Mammary epithelial cell (primary cell): ENCODE measurements at regions not wholly inside any gene's neighbourhood (a gene's known extent, or its start where the extent isn't known, plus 50 kb on each side); places are given as distances from the start of the nearest gene placed in this dataset.

Experiments used
- EZH2 ChIP-seq: IDR thresholded peaks from 2 replicates; pipeline ENCODE4 v1.6.1; 2012; ENCODE audit warnings: low read length, inconsistent platforms, borderline replicate concordance
- TF ChIP-seq, protein P1 (sequence below), 2 donors: IDR thresholded peaks in 1 of 2; conservative IDR thresholded peaks in 1 of 2; 2 replicates each; pipeline ENCODE4 v1.5.1; 2011 to 2012; ENCODE audit warnings: inconsistent platforms in 2 of 2, low read length in 2 of 2, mild to moderate bottlenecking in 2 of 2, control low read depth in 1 of 2, low read depth in 1 of 2; ENCODE audit not compliant: insufficient read depth in 1 of 2; ENCODE audit errors: extremely low read depth in 1 of 2

DNA sequence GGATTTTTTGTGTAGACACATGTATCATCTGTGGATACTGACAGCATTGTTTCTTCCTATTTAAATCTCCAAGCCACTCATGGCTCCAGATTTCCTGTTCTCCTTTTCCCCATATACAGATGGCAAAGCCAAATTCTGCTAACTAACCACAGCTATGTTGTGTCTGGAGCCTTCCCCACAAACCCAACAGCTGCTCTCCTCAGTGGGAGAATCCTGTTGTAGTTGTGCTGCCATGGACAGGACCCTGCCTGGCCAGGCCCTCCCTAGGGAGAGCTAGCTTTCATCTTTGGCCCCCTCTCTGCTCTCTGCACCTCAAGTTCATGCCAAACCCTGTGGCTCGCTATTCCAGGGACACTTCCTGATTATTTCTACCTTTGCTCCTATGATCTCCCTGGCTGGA lies 106.4 kb upstream of the CCDC90B start:
- TF ChIP-seq, protein P1, sequence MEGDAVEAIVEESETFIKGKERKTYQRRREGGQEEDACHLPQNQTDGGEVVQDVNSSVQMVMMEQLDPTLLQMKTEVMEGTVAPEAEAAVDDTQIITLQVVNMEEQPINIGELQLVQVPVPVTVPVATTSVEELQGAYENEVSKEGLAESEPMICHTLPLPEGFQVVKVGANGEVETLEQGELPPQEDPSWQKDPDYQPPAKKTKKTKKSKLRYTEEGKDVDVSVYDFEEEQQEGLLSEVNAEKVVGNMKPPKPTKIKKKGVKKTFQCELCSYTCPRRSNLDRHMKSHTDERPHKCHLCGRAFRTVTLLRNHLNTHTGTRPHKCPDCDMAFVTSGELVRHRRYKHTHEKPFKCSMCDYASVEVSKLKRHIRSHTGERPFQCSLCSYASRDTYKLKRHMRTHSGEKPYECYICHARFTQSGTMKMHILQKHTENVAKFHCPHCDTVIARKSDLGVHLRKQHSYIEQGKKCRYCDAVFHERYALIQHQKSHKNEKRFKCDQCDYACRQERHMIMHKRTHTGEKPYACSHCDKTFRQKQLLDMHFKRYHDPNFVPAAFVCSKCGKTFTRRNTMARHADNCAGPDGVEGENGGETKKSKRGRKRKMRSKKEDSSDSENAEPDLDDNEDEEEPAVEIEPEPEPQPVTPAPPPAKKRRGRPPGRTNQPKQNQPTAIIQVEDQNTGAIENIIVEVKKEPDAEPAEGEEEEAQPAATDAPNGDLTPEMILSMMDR (conservative IDR thresholded peaks at IDR 0.05 in 1 of 2, IDR thresholded peaks at IDR 0.05 in 1 of 2; ENCODE audit: extremely low read depth in 1 of 2, insufficient read depth in 1 of 2, low read depth in 1 of 2, low read length in 2 of 2) = no peak
- TF ChIP-seq EZH2 = no peak
